ENCODE measurements at regions not wholly inside any gene's neighbourhood (a gene's known extent, or its start where the extent isn't known, plus 50 kb on each side); places are given as distances from the start of the nearest gene placed in this dataset.

- TF ChIP-seq EZH2 (IDR thresholded peaks at IDR 0.05; ENCODE audit: borderline replicate concordance, low read depth, low read length, severe bottlenecking) (no peak), CTCF (IDR thresholded peaks at IDR 0.05; ENCODE audit: borderline replicate concordance, extremely low read depth, low read length, poor library complexity, severe bottlenecking) (no peak)
Observed at GRCh38 chr1:222015686-222016085, 273.8 kb upstream of the DUSP10 start.

Data from DND-41 (cell line).